Tongue (tissue), 1 donor: ENCODE measurements at regions not wholly inside any gene's neighbourhood (a gene's known extent, or its start where the extent isn't known, plus 50 kb on each side); places are given as distances from the start of the nearest gene placed in this dataset.

ENCODE experiments used
- DNase-seq: peaks from one replicate; pipeline ENCODE4 v3.0.0-alpha.2; 2015

DNA sequence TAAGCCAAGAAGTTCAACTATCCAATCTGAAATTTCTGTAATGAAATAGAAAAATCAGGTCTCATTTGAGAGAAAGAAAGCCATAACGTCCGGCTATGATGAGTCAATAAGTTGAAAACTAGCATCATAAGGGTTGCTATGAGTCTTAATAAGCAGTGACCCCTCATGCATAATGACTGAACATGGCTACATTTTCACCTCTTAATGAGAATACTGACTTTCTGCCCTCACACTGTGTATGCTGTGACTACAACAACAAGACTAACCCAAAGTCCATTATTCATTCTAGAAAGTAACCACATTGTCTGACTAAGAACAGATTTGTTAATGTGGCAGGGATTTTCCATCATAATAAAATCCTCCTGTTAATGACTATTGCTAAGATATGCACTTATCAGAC, 884.0 kb upstream of the CADM2 start:
- DNase-seq = no peak

DNA sequence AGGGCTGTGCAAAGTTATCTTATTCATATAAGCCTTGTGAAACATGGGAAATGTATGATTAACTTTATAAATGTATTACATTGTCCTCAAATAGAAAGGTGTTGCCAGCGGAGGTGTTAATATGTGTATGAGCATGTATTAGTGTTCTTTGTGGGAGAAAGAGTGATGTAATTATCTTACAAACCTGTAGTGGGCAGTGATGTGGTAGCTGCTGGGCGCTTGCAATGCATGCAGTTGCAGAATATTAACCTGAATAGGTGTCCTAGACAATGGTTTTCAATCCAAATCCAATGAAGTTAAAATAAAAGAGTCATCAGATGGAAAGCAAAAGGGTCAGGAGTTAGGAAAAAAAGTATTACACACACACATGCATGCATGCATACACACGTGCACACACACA, 881.3 kb upstream of the CADM2 start:
- no peak for DNase-seq

DNA sequence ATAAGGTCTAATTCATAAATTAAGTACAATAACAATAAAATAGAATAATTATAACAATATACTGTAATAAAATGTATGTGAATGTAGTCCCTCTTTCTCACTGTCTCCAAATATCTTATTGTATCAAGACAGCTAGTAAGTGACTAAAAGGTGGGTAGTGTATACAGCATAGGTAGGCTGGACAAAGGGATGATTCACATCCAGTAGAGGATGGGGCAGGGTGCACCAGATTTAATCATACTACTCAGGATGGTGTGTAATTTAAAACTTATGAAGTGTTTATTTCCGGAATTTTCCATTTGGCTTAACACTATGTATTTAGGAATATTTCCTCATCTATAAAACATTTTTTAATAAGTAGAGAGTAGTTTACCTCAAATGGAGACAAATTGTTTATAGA, 876.1 kb upstream of the CADM2 start:
- DNase-seq = no peak

DNA sequence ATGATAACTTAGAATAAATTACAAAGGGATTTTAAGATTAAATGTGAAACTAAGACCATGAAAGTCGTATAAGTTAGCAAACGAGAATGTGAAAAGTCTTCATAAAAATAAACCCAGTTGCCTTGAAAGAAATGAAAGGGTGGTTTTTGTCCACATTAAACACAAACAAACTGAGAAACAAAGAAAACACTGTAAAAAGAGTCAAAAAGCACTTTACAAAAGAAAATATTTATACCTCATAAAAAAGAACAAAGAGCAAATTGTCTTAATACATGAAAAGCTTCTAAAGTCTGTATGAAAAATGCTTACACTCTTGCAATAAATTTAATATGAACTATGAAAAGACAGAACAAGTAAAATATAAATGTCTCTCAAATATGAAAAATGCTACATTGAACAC, 865.9 kb upstream of the CADM2 start:
- DNase-seq = no peak

DNA sequence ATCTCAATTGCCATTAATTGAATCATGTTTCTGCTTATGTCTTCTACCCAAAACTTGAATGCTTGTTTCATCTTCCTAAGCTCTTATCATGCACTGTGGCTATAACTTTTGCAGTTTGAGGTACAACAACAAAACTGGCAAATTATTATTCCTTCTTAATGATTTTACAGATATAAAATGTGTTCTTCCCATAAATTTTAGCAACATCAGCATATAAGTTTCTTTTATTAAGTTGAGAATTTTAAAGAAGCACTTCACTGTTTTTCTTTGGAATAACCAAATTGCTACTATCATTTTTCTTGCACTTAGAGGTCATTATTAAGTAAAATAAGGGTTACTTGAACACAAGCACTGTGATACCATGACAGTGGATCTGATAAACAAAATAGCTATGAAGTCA, 862.6 kb upstream of the CADM2 start:
- no peak for DNase-seq

DNA sequence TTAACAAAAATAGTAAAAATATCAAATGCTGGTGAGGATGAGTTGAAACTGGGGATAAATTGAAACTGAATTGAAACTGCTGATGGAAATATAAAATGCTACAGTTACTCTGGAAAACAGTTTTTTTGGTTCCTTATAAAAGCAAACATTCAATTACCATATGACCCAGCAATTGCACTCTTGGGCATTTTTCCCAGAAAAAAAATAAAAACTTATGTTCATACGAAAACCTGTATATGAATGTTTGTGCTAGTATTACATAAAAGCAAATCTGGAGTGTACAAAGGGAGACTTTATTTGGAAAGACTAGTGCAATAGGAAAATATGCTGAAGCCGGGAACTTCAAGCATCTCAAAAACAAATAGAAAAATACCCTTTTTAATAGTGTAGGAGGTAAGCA, 857.9 kb upstream of the CADM2 start:
- DNase-seq = peak; percentile 45

DNA sequence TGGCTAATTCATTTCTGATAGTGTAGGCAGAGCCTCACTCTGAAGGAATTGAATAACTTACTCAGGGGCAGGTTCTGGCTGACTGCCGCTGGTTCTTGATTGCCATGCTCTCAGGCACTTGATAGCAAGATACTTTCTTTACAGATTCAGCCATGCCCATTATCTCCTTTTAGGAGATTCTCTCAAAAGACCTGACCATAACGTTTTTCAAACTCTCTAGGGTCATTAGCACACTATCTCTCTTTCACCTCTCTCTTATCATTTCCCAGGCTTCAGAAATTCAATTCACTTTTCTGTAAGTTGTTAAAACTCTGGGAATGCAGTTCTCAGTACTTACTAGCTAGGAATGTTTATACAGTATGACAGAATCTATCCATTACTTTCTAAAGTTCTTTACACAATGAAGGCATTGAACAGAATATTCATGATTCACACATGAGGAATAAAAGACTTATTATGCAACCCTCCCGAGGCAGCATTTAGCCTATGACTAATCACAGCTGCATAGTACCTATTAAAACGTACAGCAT, 850.3 kb upstream of the CADM2 start:
- peak; percentile 38 for DNase-seq

DNA sequence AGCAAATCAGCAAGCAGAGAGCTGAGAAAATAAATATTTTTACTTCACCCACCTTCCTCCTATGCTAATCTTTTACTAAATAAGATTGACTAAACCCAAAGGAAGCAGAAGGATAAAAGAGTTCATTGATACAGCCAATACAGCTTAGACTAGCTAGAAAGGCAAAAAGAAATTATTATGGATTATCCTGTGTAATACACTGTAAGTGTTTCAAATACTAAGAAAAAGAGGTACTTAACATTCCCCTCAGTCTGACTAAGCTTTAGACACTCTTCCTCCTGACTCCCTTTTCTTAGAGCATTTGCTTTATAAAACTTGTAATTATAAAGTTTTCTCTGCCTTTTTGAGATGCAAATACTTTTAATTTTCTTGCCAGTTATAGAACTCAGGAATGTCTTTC, 848.9 kb upstream of the CADM2 start:
- DNase-seq = no peak

DNA sequence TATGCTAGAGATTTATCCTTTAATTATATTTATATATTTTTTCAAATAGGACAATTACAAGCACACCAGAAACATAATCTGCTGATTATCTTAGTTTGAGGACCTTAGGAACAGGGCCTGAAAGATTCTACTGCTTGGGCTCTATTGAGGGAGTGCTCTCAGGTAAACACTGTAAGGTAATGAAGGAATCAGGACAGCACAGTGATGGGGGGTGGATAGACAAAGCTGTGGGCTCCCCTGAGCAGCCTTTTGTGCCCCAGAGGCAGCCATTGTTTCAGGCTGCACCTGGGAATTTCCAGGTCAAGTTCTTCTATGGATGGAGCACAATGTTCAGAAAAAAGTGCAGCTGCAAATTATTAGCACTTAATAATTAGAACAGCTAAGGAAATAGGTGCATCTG, 848.0 kb upstream of the CADM2 start:
- DNase-seq = no peak

DNA sequence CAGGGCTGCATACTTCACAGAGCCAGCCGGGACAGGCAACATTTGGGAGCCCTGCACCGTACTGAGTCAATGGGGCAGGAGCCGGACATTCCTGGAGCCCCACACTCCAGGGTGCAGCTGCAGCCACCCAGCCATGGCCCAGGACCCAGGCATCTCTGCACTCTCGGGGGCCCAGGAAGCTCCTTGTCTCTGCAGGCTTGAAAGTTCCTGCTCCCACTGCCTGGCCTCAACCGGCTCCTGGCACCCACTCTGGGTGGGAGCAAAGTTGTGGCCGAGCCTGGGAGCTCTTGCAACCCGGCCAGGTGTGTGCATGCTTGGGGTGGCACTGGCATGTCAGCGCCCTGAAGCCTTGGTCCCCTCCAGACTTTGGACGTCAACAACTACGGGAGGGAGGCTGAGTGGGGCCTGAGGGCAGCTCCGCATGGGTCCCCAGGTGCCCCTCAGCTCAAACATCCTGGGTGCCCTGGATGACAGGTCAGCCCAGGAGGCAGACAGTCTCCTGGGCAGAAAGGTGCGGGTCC, 833.5 kb upstream of the CADM2 start:
- DNase-seq = no peak

DNA sequence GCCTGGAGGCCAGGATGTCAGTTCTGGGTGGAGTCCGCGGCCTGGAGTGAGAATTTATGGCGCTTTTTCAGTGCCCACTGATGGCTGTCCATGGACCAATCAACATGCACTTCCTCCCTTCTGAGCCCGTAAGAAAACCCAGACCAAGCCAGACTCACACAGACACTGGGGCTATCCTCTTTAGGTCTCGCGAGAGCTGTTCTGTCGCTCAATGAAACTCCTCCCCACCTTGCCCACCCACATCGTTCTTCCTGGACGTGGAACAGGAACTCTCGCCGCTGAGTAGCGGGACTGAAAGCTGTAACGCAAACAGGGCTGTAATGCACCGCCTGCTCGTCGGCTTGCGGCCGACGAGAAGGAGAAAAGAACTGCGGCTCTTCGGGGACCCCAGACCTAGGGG, 833.0 kb upstream of the CADM2 start:
- DNase-seq = no peak

DNA sequence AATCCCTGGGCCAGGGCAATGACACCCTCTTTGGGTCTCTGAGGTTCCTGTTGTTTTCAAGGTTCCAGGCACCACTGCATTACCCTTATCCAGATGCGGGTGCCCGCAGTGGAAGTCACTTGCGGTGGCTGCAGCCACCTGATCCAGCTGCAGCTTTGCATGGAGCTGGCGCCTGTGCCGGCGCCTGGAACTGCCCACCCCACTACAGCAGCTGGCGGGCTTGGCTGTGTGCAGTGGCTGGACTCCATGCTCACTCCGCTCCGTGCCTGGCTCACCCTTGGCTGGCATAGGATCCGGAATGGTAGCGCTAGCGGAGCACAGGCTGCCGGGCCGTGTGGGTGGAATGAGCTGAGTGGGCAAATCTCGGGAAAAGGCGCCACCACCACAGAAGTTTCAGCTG, 832.6 kb upstream of the CADM2 start:
- no peak for DNase-seq

DNA sequence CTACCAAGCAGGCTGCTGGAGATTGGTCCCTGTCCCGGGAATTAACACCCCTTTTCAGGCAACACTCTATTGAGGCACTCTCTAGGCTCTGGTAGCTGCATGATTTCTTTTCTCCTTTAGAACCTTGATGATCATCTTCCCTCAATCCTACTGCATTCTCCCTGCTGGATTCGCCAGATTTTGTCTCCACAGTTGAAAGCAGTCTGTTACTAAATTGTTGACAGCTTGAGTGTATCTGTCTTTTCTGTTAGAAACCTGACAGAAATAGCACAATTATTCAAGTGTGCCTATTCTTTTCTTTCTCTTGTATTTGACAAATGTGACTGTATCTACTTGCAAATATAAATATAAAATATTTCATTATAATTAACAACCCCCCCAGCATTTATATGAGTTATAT, 830.8 kb upstream of the CADM2 start:
- no peak for DNase-seq

DNA sequence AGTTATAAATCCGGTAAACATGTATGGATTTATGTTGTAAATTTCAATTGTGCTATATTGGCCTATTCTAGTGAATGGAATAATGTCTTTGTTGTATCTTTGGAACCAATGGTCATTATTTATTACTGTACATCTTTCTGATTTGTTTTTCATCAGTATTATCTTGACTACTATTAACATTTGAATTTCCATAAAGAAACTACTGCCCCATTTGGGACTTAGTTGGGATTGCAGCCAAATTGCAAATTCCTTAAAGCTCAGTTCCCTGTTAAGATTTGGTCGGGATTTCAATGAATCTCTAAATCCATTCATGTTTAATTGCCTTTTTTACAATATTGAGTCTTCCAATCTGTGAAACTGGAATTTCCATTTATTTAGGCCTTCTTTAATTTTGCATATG, 822.4 kb upstream of the CADM2 start:
- no peak for DNase-seq

DNA sequence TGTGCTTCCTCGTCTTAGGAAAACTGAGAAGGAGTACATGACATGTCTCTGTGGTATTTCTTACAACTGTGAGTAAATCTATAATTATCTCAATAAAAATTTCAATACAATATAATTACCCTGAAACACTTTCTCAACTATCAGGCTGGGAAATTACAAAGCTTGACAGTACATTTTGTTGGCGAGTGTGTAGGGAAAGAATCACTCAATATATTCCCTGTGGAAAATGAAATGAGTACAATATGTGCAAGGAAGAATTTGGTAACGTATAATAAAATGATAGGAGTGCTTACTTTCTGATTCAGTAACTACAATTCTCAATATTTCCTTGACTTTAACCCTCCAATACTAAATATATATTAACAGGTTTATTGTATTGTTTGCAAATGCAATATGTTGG, 818.2 kb upstream of the CADM2 start:
- peak; percentile 26 for DNase-seq

DNA sequence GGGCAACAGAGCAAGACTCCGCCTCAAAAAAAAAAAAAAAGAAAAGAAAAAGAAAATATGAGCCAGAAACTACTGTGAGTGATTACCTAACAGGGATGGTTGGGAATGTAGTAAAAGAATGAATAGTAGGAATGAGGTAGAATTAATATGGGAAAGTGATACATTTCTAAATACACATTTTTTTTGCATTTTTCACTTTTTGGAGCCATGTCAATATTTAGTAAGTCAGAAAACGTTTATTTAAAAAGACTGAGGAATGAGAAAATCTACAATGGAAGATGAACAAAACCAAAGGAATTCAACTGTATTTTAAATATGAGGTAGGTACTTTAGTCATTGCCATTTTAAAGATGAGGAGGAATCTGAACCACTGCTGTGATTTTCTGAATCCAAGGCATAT, 817.2 kb upstream of the CADM2 start:
- DNase-seq = no peak

DNA sequence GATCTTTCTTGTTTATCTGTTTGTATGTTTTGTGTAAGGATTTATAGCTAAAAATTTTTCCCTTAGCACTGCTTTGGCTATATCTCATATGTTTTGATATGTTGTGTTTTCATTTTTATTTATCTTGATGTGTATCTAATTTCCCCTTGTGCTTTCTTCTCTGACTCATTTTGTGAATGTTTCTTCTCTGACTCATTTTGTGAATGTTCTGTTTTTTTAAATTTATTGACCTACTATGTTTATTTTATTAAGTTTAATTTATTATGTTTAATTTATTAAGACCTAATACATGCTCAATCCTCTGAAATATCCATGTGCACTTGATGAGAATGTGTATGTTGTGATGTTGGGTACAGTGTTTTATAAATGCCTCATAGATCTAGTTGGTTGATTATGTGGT, 793.5 kb upstream of the CADM2 start:
- DNase-seq = no peak

DNA sequence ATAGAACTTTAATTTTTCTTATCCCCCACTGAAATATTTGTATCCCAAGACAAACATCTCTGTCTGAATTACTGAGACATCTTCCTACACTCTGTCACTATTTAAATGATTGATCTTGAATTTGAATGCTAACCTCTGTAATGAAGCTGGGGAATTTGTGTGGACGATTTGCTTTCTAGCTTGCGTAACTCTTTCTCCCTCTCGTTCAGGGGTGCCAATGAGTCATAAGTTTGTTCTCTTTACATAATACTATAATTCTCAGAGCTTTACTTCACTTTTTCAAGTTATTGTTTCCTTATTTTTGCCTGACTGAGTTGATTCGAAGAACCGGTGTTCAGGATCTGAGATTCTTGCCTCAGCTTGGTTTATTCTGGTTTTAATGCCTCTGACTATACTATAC, 783.3 kb upstream of the CADM2 start:
- no peak for DNase-seq

DNA sequence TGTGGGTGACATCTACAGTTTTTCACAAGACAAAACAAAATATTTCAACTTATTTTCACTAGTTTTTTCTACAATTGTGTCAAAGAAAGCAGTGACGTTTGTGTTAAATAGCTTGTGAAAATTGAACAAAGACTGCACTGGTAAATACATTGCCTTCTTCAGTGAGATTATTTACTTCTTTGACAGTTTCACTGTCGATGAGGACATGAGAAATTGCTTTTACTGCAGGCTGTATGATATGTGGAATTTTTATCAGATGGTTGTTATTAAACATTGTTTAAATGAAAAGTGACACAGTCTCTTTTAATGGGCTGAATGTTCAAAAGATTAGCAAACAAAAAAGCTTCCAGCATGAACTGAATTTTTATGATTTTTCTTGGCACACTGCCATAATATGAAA, 773.9 kb upstream of the CADM2 start:
- peak; percentile 0 for DNase-seq

DNA sequence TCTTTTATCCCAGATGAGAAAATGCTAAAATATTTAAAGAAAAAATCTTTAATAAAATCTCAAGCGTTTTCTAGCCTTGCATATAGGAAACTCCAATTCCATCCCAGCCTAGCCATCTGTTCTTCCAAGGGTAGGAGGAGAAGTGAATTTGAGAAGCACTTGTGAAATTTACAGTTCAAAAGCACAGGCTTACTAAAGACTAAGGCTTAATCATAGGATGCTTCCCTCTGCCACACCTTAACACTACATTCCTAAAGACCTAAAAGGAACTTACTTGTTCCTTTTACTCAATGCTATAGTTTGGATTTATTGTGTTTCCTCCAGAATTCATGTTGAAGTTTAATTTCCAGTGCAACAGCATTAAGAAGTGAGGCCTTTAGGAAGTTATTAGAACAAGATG, 764.8 kb upstream of the CADM2 start:
- no peak for DNase-seq

DNA sequence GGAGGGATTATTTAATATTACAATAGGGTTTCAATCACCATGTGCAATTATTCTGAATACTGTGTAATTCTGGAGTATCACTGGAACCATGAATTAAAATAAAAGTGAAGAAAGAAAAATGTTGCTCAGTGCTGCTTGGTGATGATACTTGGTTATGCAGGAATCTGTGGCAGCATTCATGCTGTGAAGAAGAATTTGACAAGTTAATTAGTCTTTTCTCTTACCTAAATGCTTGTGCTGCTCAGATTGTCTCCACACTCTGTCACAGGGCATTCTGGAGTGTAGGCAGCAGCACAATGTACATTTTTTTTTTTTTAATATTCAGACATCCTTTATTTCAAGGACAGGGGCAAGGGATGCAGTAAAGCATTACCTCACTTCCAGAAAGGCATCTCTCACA, 749.3 kb upstream of the CADM2 start:
- no peak for DNase-seq

DNA sequence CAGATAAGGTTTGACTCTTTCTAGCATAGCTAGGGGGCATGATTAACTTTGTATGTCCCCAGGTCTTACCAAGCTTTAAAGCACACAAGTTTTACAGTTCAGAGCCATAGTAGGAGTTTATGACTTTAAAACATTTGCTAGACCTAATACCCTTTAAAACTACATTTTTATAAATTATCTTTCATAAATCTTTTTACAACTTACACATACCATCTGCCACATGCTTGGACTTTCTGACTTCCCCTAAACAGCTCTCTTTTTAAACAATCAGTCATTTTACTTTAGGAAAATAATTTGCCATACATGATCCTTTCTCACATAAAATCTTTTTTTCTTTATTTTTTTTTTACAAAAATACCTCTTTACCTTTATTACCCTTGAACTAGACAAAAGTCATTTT, 735.3 kb upstream of the CADM2 start:
- DNase-seq = no peak

DNA sequence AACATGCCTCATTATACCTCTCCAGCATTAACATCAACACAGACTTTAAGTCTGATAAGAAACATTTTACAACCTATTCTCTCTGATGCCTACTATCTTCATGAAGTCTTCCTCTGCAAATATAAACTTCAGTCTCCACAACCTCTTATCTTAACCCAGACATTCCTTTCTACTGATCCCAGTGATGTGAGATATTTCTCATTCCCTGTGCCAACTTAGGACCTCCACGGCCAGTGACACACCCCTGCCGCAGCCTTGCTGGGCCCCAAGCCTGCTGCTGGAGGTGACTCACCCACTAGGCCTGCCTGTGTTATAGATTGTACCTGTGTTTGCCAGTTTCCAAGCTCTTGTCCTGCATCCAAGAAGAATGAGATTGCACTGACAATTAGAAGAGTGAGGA, 734.5 kb upstream of the CADM2 start:
- DNase-seq = no peak

DNA sequence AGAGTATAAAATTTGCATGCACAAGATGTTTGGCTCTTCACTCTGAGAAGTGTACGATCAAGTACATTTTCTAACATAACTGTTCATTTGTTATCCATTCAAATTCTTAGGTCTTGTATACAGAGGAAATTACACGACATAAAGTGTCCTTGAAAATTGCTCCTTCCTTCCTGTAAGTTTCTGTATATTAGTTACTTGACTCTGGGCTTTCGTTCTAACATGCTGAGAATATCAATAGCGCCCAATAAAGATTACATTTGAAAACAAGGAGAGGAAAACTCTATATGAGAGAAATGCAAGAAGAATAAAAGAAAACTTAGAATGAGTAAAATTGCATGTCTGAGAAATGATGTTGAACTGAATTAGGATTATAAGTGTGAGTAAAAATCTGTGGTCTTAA, 722.5 kb upstream of the CADM2 start:
- DNase-seq = no peak

DNA sequence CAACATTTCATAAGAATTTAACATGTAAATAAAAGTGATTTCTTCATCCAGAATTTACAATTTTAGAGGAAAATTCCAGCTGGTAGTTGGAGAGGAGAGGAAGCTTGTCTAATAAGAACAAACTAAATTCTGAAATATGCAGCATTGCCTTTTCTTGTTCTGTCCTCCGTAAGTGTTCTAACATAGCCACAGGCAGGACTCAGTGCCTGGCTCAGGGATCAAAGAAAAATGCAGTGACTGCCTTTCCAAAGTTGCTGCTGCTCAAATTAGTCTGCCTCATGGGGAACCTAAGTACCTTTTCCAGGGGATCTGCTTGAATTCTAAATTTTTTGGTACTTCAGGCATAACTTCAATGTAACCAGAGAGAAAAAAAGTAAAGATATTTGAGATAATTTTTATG, 713.0 kb upstream of the CADM2 start:
- DNase-seq = peak; percentile 2
